ENCODE measurements at regions not wholly inside any gene's neighbourhood (a gene's known extent, or its start where the extent isn't known, plus 50 kb on each side); places are given as distances from the start of the nearest gene placed in this dataset.

DNA sequence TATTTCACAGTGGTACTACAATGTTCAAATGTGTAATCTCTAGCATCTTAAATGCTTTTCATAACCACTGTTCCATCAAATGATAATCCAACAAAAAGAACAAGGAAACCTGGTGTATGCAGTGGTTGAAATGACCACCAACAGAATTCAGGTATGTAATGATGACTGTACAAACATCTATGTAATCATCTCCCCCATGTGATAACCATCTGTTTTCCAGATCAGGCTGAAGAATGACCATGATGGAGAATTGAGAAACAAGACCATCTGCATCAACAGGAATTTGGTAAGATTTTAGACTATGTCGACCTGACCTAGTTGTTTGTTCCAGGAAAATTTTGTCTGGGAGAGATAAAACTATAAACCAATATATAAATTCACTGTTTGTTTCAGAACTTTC, 81.3 kb upstream of the ASCC3 start:
- Histone ChIP-seq H2AK5ac (ENCODE audit: insufficient read length, low read length) (no peak overlapping the region), H3K9ac (ENCODE audit: extremely low read depth, insufficient read length, low read length) (no peak overlapping the region), H3K4me1 (ENCODE audit: insufficient read depth, low read length) (no peaks in the 10 kb centered on the region), H4K91ac (ENCODE audit: insufficient read length, low read depth, low read length) (no peak overlapping the region), H4K20me1 (ENCODE audit: control insufficient read depth, insufficient read depth, insufficient read length) (no peaks in the 10 kb centered on the region), H2BK12ac (ENCODE audit: insufficient read length, low read depth, low read length) (no peak overlapping the region), H3K14ac (ENCODE audit: insufficient read depth, low read length) (no peak overlapping the region), H3K9me3 (ENCODE audit: control insufficient read depth, low read depth, low read length) (no peaks in the 10 kb centered on the region), H3K27ac (ENCODE audit: insufficient read length, low read depth, low read length) (no peak overlapping the region), H2AFZ (ENCODE audit: low read length) (no peak overlapping the region), H2BK5ac (ENCODE audit: insufficient read length, low read length) (no peak overlapping the region), H2BK120ac (ENCODE audit: low read depth, low read length, poor library complexity, severe bottlenecking) (no peak overlapping the region), H4K5ac (ENCODE audit: insufficient read length, low read depth, low read length) (no peak overlapping the region), H3K23me2 (ENCODE audit: insufficient read length, low read depth, low read length, poor library complexity, severe bottlenecking) (no peaks in the 10 kb centered on the region), H3K18ac (ENCODE audit: insufficient read length, low read depth, low read length) (no peak overlapping the region), H3K79me2 (ENCODE audit: insufficient read depth, low read length) (no peaks in the 10 kb centered on the region), H2BK20ac (ENCODE audit: low read depth, low read length, poor library complexity, severe bottlenecking) (no peak overlapping the region), H3T11ph (ENCODE audit: low read length) (no peak overlapping the region), H4K8ac (replicated peaks; ENCODE audit: insufficient read length, low read depth, low read length) (no peak overlapping the region), H3K4ac (ENCODE audit: low read depth, low read length) (no peak overlapping the region), H3K23ac (ENCODE audit: insufficient read length, low read depth, low read length) (no peak overlapping the region), H3K4me2 (ENCODE audit: insufficient read depth, insufficient read length, low read length) (no peak overlapping the region), H2BK15ac (ENCODE audit: low read depth, low read length) (no peak overlapping the region), H3K56ac (ENCODE audit: insufficient read length, low read depth, low read length) (no peak overlapping the region), H3K27me3 (ENCODE audit: insufficient read depth, low read length) (no peaks in the 10 kb centered on the region), H3K79me1 (ENCODE audit: insufficient read depth, low read depth, low read length, poor library complexity, severe bottlenecking) (no peaks in the 10 kb centered on the region)
- Mint-ChIP-seq H3K4me1 (0 out of 4 replicates have a peak, but pooled peaks cover 0 to 2% of the 10 kb centered on the region in 2 experiments), H3K36me3 (ENCODE audit: insufficient read depth in 1 of 3, low read depth in 3 of 3) (no peaks in the 10 kb centered on the region), H3K9me3 (no peaks in the 10 kb centered on the region), H3K4me3 (no peak overlapping the region), H3K27me3 (ENCODE audit: low read depth) (no peaks in the 10 kb centered on the region), H3K27ac (no peak overlapping the region)
- TF ChIP-seq, protein P1, sequence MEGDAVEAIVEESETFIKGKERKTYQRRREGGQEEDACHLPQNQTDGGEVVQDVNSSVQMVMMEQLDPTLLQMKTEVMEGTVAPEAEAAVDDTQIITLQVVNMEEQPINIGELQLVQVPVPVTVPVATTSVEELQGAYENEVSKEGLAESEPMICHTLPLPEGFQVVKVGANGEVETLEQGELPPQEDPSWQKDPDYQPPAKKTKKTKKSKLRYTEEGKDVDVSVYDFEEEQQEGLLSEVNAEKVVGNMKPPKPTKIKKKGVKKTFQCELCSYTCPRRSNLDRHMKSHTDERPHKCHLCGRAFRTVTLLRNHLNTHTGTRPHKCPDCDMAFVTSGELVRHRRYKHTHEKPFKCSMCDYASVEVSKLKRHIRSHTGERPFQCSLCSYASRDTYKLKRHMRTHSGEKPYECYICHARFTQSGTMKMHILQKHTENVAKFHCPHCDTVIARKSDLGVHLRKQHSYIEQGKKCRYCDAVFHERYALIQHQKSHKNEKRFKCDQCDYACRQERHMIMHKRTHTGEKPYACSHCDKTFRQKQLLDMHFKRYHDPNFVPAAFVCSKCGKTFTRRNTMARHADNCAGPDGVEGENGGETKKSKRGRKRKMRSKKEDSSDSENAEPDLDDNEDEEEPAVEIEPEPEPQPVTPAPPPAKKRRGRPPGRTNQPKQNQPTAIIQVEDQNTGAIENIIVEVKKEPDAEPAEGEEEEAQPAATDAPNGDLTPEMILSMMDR (conservative IDR thresholded peaks at IDR 0.05), result no peak
- no peak for DNase-seq
- WGBS (ENCODE audit: extremely low coverage, insufficient read length, low lambda C conversion rate), result no CpG with 5 or more reads among the region's 1 CpG

All from H9 (cell line).